SU-DHL-6 (cell line): ENCODE measurements at regions not wholly inside any gene's neighbourhood (a gene's known extent, or its start where the extent isn't known, plus 50 kb on each side); places are given as distances from the start of the nearest gene placed in this dataset.
"Not testable (repeated sequence)": the region's sequence is repeated elsewhere in the genome, so short reads cannot be mapped to it uniquely, and the experiment has no call there.

Experiments
- CTCF ChIP-seq: fragments of 200-600 bp; sonication (generic); IDR thresholded peaks from one replicate; pipeline ENCODE4 v1.5.1; 2017; ENCODE audit warnings: antibody characterized with exemption, mild to moderate bottlenecking, low read length, moderate library complexity; ENCODE audit not compliant: insufficient read depth, poor library complexity, severe bottlenecking
- EZH2phosphoT487 ChIP-seq: fragments of 200-600 bp; sonication (generic), shearing (Covaris generic); conservative IDR thresholded peaks from 2 replicates; pipeline ENCODE4 v1.6.1; 2018; ENCODE audit warnings: mild to moderate bottlenecking, antibody characterized with exemption, low read length, moderate library complexity, mixed read lengths

- not testable (repeated sequence) for TF ChIP-seq CTCF, EZH2phosphoT487
These were observed 209.1 kb downstream of the HDGFL1 start for GRCh38 chr6:22778438-22778837.
